ENCODE measurements at regions not wholly inside any gene's neighbourhood (a gene's known extent, or its start where the extent isn't known, plus 50 kb on each side); places are given as distances from the start of the nearest gene placed in this dataset.
"Not testable (repeated sequence)": the region's sequence is repeated elsewhere in the genome, so short reads cannot be mapped to it uniquely, and the experiment has no call there.

DNA sequence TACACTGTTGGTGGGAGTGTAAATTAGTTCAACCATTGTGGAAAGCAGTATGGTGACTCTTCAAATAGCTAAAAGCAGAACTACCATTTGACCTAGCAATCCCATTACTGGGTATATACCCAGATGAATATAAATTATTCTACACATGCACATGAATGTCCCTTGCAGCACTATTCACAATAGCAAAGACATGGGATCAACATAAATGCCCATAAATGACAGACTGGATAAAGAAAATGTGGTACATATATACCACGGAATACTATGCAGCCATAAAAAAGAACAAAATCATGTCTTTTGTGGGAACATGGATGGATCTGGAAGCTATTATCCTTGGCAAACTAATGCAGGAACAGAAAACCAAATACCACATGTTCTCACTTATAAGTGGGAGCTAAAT, 282.8 kb upstream of the TGFBR2 start:
- TF ChIP-seq, protein P1, sequence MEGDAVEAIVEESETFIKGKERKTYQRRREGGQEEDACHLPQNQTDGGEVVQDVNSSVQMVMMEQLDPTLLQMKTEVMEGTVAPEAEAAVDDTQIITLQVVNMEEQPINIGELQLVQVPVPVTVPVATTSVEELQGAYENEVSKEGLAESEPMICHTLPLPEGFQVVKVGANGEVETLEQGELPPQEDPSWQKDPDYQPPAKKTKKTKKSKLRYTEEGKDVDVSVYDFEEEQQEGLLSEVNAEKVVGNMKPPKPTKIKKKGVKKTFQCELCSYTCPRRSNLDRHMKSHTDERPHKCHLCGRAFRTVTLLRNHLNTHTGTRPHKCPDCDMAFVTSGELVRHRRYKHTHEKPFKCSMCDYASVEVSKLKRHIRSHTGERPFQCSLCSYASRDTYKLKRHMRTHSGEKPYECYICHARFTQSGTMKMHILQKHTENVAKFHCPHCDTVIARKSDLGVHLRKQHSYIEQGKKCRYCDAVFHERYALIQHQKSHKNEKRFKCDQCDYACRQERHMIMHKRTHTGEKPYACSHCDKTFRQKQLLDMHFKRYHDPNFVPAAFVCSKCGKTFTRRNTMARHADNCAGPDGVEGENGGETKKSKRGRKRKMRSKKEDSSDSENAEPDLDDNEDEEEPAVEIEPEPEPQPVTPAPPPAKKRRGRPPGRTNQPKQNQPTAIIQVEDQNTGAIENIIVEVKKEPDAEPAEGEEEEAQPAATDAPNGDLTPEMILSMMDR (IDR thresholded peaks at IDR 0.05), result not testable (repeated sequence)
- TF ChIP-seq POLR2A (IDR thresholded peaks at IDR 0.05), result not testable (repeated sequence)
